ENCODE measurements at regions not wholly inside any gene's neighbourhood (a gene's known extent, or its start where the extent isn't known, plus 50 kb on each side); places are given as distances from the start of the nearest gene placed in this dataset.

- TF ChIP-seq ZNF552 (CRISPR knock-in tag; IDR thresholded peaks at IDR 0.05; ENCODE audit: borderline replicate concordance) (no peak), STAT6 (CRISPR knock-in tag; IDR thresholded peaks at IDR 0.05; ENCODE audit: borderline replicate concordance) (no peak), BHLHE40 (IDR thresholded peaks at IDR 0.05; ENCODE audit: low read length) (no peak)
Measured at GRCh38 chr4:116358633-116359222, 726.6 kb downstream of the TRAM1L1 start.

Measured in HepG2 (cell line).